ENCODE measurements at regions not wholly inside any gene's neighbourhood (a gene's known extent, or its start where the extent isn't known, plus 50 kb on each side); places are given as distances from the start of the nearest gene placed in this dataset.

GRCh38 chr9:105873801-105874200 lies 179.5 kb downstream of the TMEM38B start:
- DNase-seq (ENCODE audit: low spot score in 2 of 2): no peak
- no peaks in the 10 kb centered on the region for H3K4me1 Mint-ChIP-seq
- no peaks in the 10 kb centered on the region for H3K36me3 Mint-ChIP-seq (ENCODE audit: insufficient read depth)
- no peaks in the 10 kb centered on the region for H3K9me3 Mint-ChIP-seq
- peaks cover 17% of the 10 kb centered on the region for H3K27me3 Mint-ChIP-seq
- no peak overlapping the region for H3K27ac Mint-ChIP-seq (ENCODE audit: low read depth)
- no peak for ATAC-seq (replicated peaks; ENCODE audit: extremely low read depth, poor library complexity, severe bottlenecking)
- H3K4me3 Mint-ChIP-seq: no peak overlapping the region

GRCh38 chr9:105877721-105878120 lies 183.4 kb downstream of the TMEM38B start:
- no peak overlapping the region for H3K4me3 Mint-ChIP-seq
- H3K36me3 Mint-ChIP-seq (ENCODE audit: insufficient read depth): no peaks in the 10 kb centered on the region
- DNase-seq (ENCODE audit: low spot score in 2 of 2): no peak
- no peak for ATAC-seq (replicated peaks; ENCODE audit: extremely low read depth, poor library complexity, severe bottlenecking)
- H3K27ac Mint-ChIP-seq (ENCODE audit: low read depth): no peak overlapping the region
- H3K27me3 Mint-ChIP-seq: peaks cover 11% of the 10 kb centered on the region
- no peaks in the 10 kb centered on the region for H3K4me1 Mint-ChIP-seq
- H3K9me3 Mint-ChIP-seq: no peaks in the 10 kb centered on the region

- H3K4me3 Mint-ChIP-seq: no peak overlapping the region
- ATAC-seq (replicated peaks; ENCODE audit: extremely low read depth, poor library complexity, severe bottlenecking): no peak
- H3K4me1 Mint-ChIP-seq: no peaks in the 10 kb centered on the region
- H3K27me3 Mint-ChIP-seq: no peaks in the 10 kb centered on the region
- H3K27ac Mint-ChIP-seq (ENCODE audit: low read depth): no peak overlapping the region
- no peaks in the 10 kb centered on the region for H3K9me3 Mint-ChIP-seq
- H3K36me3 Mint-ChIP-seq (ENCODE audit: insufficient read depth): no peaks in the 10 kb centered on the region
- no peak for DNase-seq (ENCODE audit: low spot score in 2 of 2)
These were observed 184.8 kb downstream of the TMEM38B start for GRCh38 chr9:105879181-105879580.

DNA sequence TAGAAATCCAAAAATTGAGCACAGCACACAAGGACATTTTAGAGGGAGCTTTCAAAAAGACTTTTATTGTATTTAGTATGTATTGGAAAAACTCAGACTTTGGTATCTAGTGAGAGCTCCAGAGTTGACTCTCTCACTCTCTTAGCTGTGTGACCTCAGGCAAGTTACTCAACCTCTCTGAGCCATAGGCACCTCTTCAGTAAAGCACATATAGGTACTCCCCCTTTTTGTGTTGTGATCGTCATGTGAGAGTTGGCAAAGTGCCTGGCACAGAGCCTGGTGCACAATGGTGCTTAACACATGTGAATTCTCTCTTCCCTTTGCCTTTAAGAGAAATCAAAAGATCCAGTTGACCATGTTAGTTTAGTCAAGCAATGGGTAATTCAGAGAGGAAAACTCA lies 186.2 kb downstream of the TMEM38B start:
- Mint-ChIP-seq H3K36me3 (ENCODE audit: insufficient read depth) (no peaks in the 10 kb centered on the region), H3K9me3 (no peaks in the 10 kb centered on the region), H3K27ac (ENCODE audit: low read depth) (no peak overlapping the region), H3K4me1 (no peaks in the 10 kb centered on the region), H3K4me3 (no peak overlapping the region), H3K27me3 (no peaks in the 10 kb centered on the region)
- no peak for ATAC-seq (replicated peaks; ENCODE audit: extremely low read depth, poor library complexity, severe bottlenecking)
- no peak for DNase-seq (ENCODE audit: low spot score in 2 of 2)

DNA sequence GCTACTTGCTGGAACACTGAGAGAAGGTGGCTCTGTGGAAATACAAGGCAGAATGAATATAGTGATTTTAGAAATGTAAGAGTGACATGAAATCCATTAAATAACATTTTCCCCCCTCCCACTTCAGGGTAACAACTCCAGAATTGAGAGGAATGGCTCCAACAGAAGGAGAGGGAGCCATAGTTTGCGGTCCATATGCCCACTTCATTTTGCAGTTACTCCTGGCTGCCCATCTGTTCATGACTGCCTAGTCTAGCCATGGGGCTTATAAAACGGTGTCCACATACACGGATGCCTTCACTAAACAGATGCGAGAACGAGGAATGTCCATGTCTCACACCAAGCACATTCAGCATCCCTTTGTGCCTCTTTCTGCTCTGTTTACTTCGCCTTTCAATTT lies 186.7 kb downstream of the TMEM38B start:
- no peaks in the 10 kb centered on the region for H3K9me3 Mint-ChIP-seq
- no peaks in the 10 kb centered on the region for H3K27me3 Mint-ChIP-seq
- ATAC-seq (replicated peaks; ENCODE audit: extremely low read depth, poor library complexity, severe bottlenecking): no peak
- no peak overlapping the region for H3K4me3 Mint-ChIP-seq
- no peak for DNase-seq (ENCODE audit: low spot score in 2 of 2)
- H3K4me1 Mint-ChIP-seq: no peaks in the 10 kb centered on the region
- H3K27ac Mint-ChIP-seq (ENCODE audit: low read depth): no peak overlapping the region
- no peaks in the 10 kb centered on the region for H3K36me3 Mint-ChIP-seq (ENCODE audit: insufficient read depth)

- peak; percentile 17 to 30 for DNase-seq (ENCODE audit: low spot score in 2 of 2)
- ATAC-seq (replicated peaks; ENCODE audit: extremely low read depth, poor library complexity, severe bottlenecking): no peak
- no peak overlapping the region for H3K4me3 Mint-ChIP-seq
- H3K4me1 Mint-ChIP-seq: no peaks in the 10 kb centered on the region
- no peaks in the 10 kb centered on the region for H3K27me3 Mint-ChIP-seq
- H3K36me3 Mint-ChIP-seq (ENCODE audit: insufficient read depth): no peaks in the 10 kb centered on the region
- H3K9me3 Mint-ChIP-seq: no peaks in the 10 kb centered on the region
- no peak overlapping the region for H3K27ac Mint-ChIP-seq (ENCODE audit: low read depth)
These were observed 187.5 kb downstream of the TMEM38B start for GRCh38 chr9:105881654-105882349.

DNA sequence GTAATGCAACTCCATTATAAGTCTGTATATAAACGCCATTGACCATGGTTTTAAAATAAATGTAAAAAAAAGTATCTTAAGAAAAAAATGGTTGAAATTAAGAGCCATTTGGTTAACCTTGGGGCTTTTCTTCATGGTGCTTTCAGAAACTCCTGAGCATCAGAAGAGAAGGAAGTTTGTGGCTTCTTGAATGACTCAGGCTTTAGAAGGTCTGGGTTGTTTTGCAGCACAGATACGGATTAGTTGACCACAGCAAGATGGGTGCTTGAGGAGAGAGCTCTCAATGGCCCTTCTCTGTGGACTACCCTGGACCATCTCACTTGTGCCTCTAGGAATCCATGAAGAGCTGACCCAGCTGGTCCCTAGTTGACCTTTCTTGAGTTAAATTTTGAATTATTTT lies 189.5 kb downstream of the TMEM38B start:
- H3K4me1 Mint-ChIP-seq: no peaks in the 10 kb centered on the region
- DNase-seq (ENCODE audit: low spot score in 2 of 2) (no peak), ATAC-seq (replicated peaks; ENCODE audit: extremely low read depth, poor library complexity, severe bottlenecking) (no peak)
- H3K4me3 Mint-ChIP-seq: no peak overlapping the region
- H3K9me3 Mint-ChIP-seq: no peaks in the 10 kb centered on the region
- H3K27ac Mint-ChIP-seq (ENCODE audit: low read depth): no peak overlapping the region
- no peaks in the 10 kb centered on the region for H3K27me3 Mint-ChIP-seq
- H3K36me3 Mint-ChIP-seq (ENCODE audit: insufficient read depth): no peaks in the 10 kb centered on the region

- Mint-ChIP-seq H3K4me3 (no peak overlapping the region), H3K36me3 (ENCODE audit: insufficient read depth) (no peaks in the 10 kb centered on the region), H3K9me3 (no peaks in the 10 kb centered on the region), H3K4me1 (no peaks in the 10 kb centered on the region), H3K27me3 (no peaks in the 10 kb centered on the region), H3K27ac (ENCODE audit: low read depth) (no peak overlapping the region)
- no peak for DNase-seq (ENCODE audit: low spot score in 2 of 2)
- ATAC-seq (replicated peaks; ENCODE audit: extremely low read depth, poor library complexity, severe bottlenecking): no peak
These were observed 190.1 kb downstream of the TMEM38B start for GRCh38 chr9:105884416-105884815.

- H3K4me3 Mint-ChIP-seq: no peak overlapping the region
- H3K9me3 Mint-ChIP-seq: no peaks in the 10 kb centered on the region
- H3K27ac Mint-ChIP-seq (ENCODE audit: low read depth): no peak overlapping the region
- no peaks in the 10 kb centered on the region for H3K36me3 Mint-ChIP-seq (ENCODE audit: insufficient read depth)
- H3K4me1 Mint-ChIP-seq: no peaks in the 10 kb centered on the region
- no peak for DNase-seq (ENCODE audit: low spot score in 2 of 2)
- no peaks in the 10 kb centered on the region for H3K27me3 Mint-ChIP-seq
- ATAC-seq (replicated peaks; ENCODE audit: extremely low read depth, poor library complexity, severe bottlenecking): no peak
These were observed 191.8 kb downstream of the TMEM38B start for GRCh38 chr9:105886136-105886535.

DNA sequence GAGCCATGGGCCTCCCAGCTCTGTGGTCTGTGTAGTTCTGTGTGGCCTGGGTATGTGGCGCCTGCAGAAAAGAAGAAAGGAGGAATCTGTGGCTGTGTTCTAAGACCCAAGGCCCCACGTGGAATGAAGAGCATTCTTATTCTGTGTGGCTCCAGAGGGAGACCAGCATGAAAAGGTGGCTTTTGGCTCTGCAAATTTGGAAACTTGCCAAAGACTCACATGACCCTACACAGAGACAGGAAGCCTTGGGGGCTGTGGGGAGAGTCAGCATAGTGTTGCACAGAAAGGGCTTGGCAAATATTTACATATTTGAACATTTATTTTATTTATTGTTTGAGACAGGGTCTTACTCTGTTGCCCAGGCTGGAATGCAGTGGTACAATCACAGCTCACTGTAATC lies 193.3 kb downstream of the TMEM38B start:
- Mint-ChIP-seq H3K4me3 (no peak overlapping the region), H3K9me3 (no peaks in the 10 kb centered on the region), H3K4me1 (no peaks in the 10 kb centered on the region), H3K27ac (ENCODE audit: low read depth) (no peak overlapping the region), H3K36me3 (ENCODE audit: insufficient read depth) (no peaks in the 10 kb centered on the region), H3K27me3 (no peaks in the 10 kb centered on the region)
- no peak for DNase-seq (ENCODE audit: low spot score in 2 of 2)
- no peak for ATAC-seq (replicated peaks; ENCODE audit: extremely low read depth, poor library complexity, severe bottlenecking)

DNA sequence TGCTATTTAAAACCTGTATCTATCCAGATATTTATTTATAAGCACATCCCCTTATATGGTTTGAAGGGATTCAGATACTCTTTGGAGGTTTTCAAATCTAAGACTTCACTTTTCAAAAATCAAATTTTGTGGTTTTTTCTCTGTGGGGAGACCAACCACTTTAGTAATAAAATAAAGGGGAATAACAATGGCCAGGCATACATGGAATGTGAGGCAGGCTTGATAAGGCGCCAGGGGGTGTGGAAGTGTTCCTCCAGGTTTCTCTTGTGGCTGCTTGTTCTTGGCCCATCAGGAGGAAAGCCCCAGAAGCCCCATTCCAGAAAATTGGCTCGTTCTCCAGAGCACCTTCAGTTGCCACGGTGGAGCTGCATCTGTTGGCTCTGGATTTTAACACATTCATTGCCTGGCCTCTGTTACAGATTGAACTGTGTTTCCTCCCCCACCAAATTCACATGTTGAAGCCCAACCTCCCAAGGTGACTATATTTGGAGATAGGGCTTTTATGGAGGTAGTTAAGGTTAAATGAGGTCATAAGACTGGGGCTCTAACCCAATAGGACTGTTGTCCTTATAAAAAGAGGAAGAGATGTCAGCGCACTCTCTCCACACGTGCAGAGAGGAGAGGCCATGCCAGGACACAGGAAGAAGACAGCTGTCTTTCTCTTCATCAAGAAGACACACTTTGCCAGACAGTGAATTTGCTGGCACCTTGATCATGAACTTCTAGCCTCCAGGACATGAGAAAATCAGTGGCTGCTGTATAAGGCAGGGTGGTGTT lies 195.9 kb downstream of the TMEM38B start:
- no peak for DNase-seq (ENCODE audit: low spot score in 2 of 2)
- Mint-ChIP-seq H3K4me1 (no peaks in the 10 kb centered on the region), H3K9me3 (no peaks in the 10 kb centered on the region), H3K27me3 (no peaks in the 10 kb centered on the region), H3K36me3 (ENCODE audit: insufficient read depth) (no peaks in the 10 kb centered on the region), H3K4me3 (no peak overlapping the region), H3K27ac (ENCODE audit: low read depth) (no peak overlapping the region)
- no peak for ATAC-seq (replicated peaks; ENCODE audit: extremely low read depth, poor library complexity, severe bottlenecking)

GRCh38 chr9:105900123-105900522 lies 205.8 kb downstream of the TMEM38B start:
- H3K4me3 Mint-ChIP-seq: no peak overlapping the region
- no peaks in the 10 kb centered on the region for H3K27me3 Mint-ChIP-seq
- DNase-seq (ENCODE audit: low spot score in 2 of 2) (no peak), ATAC-seq (replicated peaks; ENCODE audit: extremely low read depth, poor library complexity, severe bottlenecking) (no peak)
- H3K9me3 Mint-ChIP-seq: no peaks in the 10 kb centered on the region
- H3K27ac Mint-ChIP-seq (ENCODE audit: low read depth): no peak overlapping the region
- no peaks in the 10 kb centered on the region for H3K36me3 Mint-ChIP-seq (ENCODE audit: insufficient read depth)
- H3K4me1 Mint-ChIP-seq: no peaks in the 10 kb centered on the region

- no peaks in the 10 kb centered on the region for H3K9me3 Mint-ChIP-seq
- DNase-seq (ENCODE audit: low spot score in 2 of 2) (no peak), ATAC-seq (replicated peaks; ENCODE audit: extremely low read depth, poor library complexity, severe bottlenecking) (no peak)
- no peaks in the 10 kb centered on the region for H3K27me3 Mint-ChIP-seq
- H3K4me3 Mint-ChIP-seq: no peak overlapping the region
- no peaks in the 10 kb centered on the region for H3K36me3 Mint-ChIP-seq (ENCODE audit: insufficient read depth)
- H3K4me1 Mint-ChIP-seq: no peaks in the 10 kb centered on the region
- no peak overlapping the region for H3K27ac Mint-ChIP-seq (ENCODE audit: low read depth)
These were observed 207.3 kb downstream of the TMEM38B start for GRCh38 chr9:105901514-105902109.
